ENCODE measurements at regions not wholly inside any gene's neighbourhood (a gene's known extent, or its start where the extent isn't known, plus 50 kb on each side); places are given as distances from the start of the nearest gene placed in this dataset.

DNA sequence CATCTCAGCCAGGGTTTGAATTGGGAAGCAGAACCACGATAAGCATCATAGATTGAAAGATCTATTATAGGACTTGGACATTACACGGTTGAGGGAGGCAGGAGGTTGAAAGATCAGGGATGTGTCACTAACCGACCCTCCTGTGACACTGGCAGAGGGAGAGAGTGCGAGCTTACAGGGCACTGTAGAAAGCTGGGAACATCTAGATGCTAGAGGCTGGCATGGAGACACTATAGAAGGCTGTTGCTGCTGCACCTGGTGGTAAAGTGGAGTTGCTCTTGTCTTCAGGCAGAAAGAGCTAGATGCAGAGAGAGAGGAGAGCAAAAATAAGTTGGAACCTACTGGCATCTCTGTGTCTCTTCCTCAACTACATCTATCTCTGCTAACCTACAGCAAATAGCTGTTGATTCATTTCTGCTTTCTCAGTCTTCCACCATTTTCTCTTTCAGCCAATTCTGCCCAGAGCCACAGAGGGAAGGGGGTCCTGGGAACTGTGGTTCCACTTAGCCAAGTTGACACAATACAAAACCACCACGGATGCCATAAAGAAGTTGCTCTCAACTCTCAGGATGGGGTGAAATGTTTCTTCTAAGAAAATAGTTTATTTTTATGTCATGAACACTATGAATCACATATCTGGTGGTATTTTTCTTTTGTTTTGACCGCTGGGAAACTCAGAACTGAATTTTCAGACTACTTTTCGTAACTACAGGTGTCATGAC lies 155.9 kb downstream of the ZNF281 start:
- Mint-ChIP-seq H3K4me1 (peaks cover 10 to 14% of the 10 kb centered on the region in 2 experiments), H3K4me3 (no peak overlapping the region), H3K27me3 (ENCODE audit: low read depth) (no peaks in the 10 kb centered on the region), H3K36me3 (ENCODE audit: insufficient read depth in 1 of 3, low read depth in 3 of 3) (no peaks in the 10 kb centered on the region), H3K9me3 (no peaks in the 10 kb centered on the region), H3K27ac (no peak overlapping the region)
- no peaks in the 10 kb centered on the region for H3K79me2 ChIP-seq (ENCODE audit: insufficient read depth, low read length)
- no peak overlapping the region for H3K27ac ChIP-seq (ENCODE audit: insufficient read length, low read depth, low read length)
- no peaks in the 10 kb centered on the region for H3K9me3 ChIP-seq (ENCODE audit: control insufficient read depth, low read depth, low read length)
- no peak overlapping the region for H4K5ac ChIP-seq (ENCODE audit: insufficient read length, low read depth, low read length)
- H3K23ac ChIP-seq (ENCODE audit: insufficient read length, low read depth, low read length): no peak overlapping the region
- H3K18ac ChIP-seq (ENCODE audit: insufficient read length, low read depth, low read length): no peak overlapping the region
- H3K9ac ChIP-seq (ENCODE audit: extremely low read depth, insufficient read length, low read length): no peak overlapping the region
- no peak overlapping the region for H4K91ac ChIP-seq (ENCODE audit: insufficient read length, low read depth, low read length)
- H2BK120ac ChIP-seq (ENCODE audit: low read depth, low read length, poor library complexity, severe bottlenecking): no peak overlapping the region
- no peak overlapping the region for H2BK12ac ChIP-seq (ENCODE audit: insufficient read length, low read depth, low read length)
- no peak overlapping the region for H3K4me2 ChIP-seq (ENCODE audit: insufficient read depth, insufficient read length, low read length)
- H2BK20ac ChIP-seq (ENCODE audit: low read depth, low read length, poor library complexity, severe bottlenecking): no peak overlapping the region
- no peak overlapping the region for H2AFZ ChIP-seq (ENCODE audit: low read length)
- no peaks in the 10 kb centered on the region for H4K20me1 ChIP-seq (ENCODE audit: control insufficient read depth, insufficient read depth, insufficient read length)
- no CpG with 5 or more reads among the region's 7 CpGs for WGBS (ENCODE audit: extremely low coverage, insufficient read length, low lambda C conversion rate)
- H2AK5ac ChIP-seq (ENCODE audit: insufficient read length, low read length): no peak overlapping the region
- no peak overlapping the region for H3K4ac ChIP-seq (ENCODE audit: low read depth, low read length)
- no peaks in the 10 kb centered on the region for H3K27me3 ChIP-seq (ENCODE audit: insufficient read depth, low read length)
- H3T11ph ChIP-seq (ENCODE audit: low read length): no peak overlapping the region
- DNase-seq: no peak
- H4K8ac ChIP-seq (replicated peaks; ENCODE audit: insufficient read length, low read depth, low read length): no peak overlapping the region
- no peak overlapping the region for H2BK5ac ChIP-seq (ENCODE audit: insufficient read length, low read length)
- H3K79me1 ChIP-seq (ENCODE audit: insufficient read depth, low read depth, low read length, poor library complexity, severe bottlenecking): no peaks in the 10 kb centered on the region
- H3K14ac ChIP-seq (ENCODE audit: insufficient read depth, low read length): no peak overlapping the region
- no peak overlapping the region for H3K56ac ChIP-seq (ENCODE audit: insufficient read length, low read depth, low read length)
- H3K4me1 ChIP-seq (ENCODE audit: insufficient read depth, low read length): 0 out of 2 replicates have a peak, but pooled peaks cover 3% of the 10 kb centered on the region
- no peak overlapping the region for H2BK15ac ChIP-seq (ENCODE audit: low read depth, low read length)
- no peaks in the 10 kb centered on the region for H3K23me2 ChIP-seq (ENCODE audit: insufficient read length, low read depth, low read length, poor library complexity, severe bottlenecking)
- TF ChIP-seq, protein P1, sequence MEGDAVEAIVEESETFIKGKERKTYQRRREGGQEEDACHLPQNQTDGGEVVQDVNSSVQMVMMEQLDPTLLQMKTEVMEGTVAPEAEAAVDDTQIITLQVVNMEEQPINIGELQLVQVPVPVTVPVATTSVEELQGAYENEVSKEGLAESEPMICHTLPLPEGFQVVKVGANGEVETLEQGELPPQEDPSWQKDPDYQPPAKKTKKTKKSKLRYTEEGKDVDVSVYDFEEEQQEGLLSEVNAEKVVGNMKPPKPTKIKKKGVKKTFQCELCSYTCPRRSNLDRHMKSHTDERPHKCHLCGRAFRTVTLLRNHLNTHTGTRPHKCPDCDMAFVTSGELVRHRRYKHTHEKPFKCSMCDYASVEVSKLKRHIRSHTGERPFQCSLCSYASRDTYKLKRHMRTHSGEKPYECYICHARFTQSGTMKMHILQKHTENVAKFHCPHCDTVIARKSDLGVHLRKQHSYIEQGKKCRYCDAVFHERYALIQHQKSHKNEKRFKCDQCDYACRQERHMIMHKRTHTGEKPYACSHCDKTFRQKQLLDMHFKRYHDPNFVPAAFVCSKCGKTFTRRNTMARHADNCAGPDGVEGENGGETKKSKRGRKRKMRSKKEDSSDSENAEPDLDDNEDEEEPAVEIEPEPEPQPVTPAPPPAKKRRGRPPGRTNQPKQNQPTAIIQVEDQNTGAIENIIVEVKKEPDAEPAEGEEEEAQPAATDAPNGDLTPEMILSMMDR (conservative IDR thresholded peaks at IDR 0.05): peak; percentile 16; the same call in 1 of the 3 replicates

Measured in H9 (cell line).